ENCODE measurements at regions not wholly inside any gene's neighbourhood (a gene's known extent, or its start where the extent isn't known, plus 50 kb on each side); places are given as distances from the start of the nearest gene placed in this dataset.

GRCh38 chr12:53887006-53887405 is 51.6 kb upstream of the HOXC13 start:
- H3K4me2 ChIP-seq (ENCODE audit: insufficient read depth in 1 of 2, low read depth in 2 of 2, low read length in 2 of 2) = no peak overlapping the region
- no peak overlapping the region for H3K27ac ChIP-seq (ENCODE audit: low read depth, low read length)
- no peak overlapping the region for H4K91ac ChIP-seq (replicated peaks; ENCODE audit: insufficient read length, low read length)
- H2AFZ ChIP-seq (ENCODE audit: low read length) = no peak overlapping the region
- ChIA-PET CTCF (ENCODE audit: partially characterized antibody) (interaction anchor here (0.6 to 2.0 kb wide), 4 partner anchors 14 to 95 kb away, joined by 3 to 4 read pairs (median 4); no protein-coding TSS in a partner anchor), POLR2A (ENCODE audit: partially characterized antibody) (no interaction called here)
- WGBS, 2 experiments (ENCODE audit: extremely low coverage in 1 of 2, insufficient coverage in 1 of 2, insufficient read length in 1 of 2, insufficient replicate concordance in 2 of 2, low coverage in 1 of 2, low lambda C conversion rate in 2 of 2, missing lambda C conversion rate in 1 of 2) = 85% methylated on average over 3 of the region's 3 CpGs; no CpG with 5 or more reads in 1 of the 2 experiments
- H4K8ac ChIP-seq (ENCODE audit: extremely low read depth, insufficient read depth, low read length) = no peak overlapping the region
- no peaks in the 10 kb centered on the region for H4K20me1 ChIP-seq (replicated peaks in 1 of 2; ENCODE audit: control insufficient read depth in 1 of 2, insufficient read depth in 2 of 2, low read length in 2 of 2)
- H2BK20ac ChIP-seq (ENCODE audit: low read length) = no peak overlapping the region
- no peaks in the 10 kb centered on the region for H3K36me3 ChIP-seq (ENCODE audit: control insufficient read depth in 2 of 4, insufficient read depth in 4 of 4, low read length in 3 of 4)
- peaks cover 0 to 1% (median 0%) of the 10 kb centered on the region in 4 experiments; a peak in 3 of 7 replicates for H3K27me3 ChIP-seq (replicated peaks in 1 of 4; ENCODE audit: control insufficient read depth in 3 of 4, extremely low read depth in 1 of 4, insufficient read depth in 3 of 4, low read length in 3 of 4)
- no peak overlapping the region for H3K23ac ChIP-seq (ENCODE audit: insufficient read length)
- H3K4ac ChIP-seq (replicated peaks; ENCODE audit: insufficient read length, low read depth, low read length) = no peak overlapping the region
- H3K79me2 ChIP-seq (ENCODE audit: control insufficient read depth in 1 of 2, insufficient read depth in 2 of 2, low read length in 2 of 2) = no peaks in the 10 kb centered on the region
- H2AK5ac ChIP-seq (ENCODE audit: low read depth, low read length) = no peak overlapping the region
- no peak overlapping the region for H2BK15ac ChIP-seq (ENCODE audit: low read length)
- no peaks in the 10 kb centered on the region; the same call in 1 of the 2 replicates for H3K23me2 ChIP-seq (ENCODE audit: low read depth, low read length)
- H2BK12ac ChIP-seq (ENCODE audit: low read depth, low read length) = no peak overlapping the region
- H3K9me3 ChIP-seq (ENCODE audit: insufficient read depth in 2 of 2, low read depth in 1 of 2, low read length in 1 of 2) = no peaks in the 10 kb centered on the region
- no peak for FAIRE-seq
- H3K4me1 ChIP-seq (replicated peaks in 1 of 4; ENCODE audit: control insufficient read depth in 3 of 4, insufficient read depth in 4 of 4, low read length in 3 of 4) = no peaks in the 10 kb centered on the region
- no peak overlapping the region for H3K18ac ChIP-seq (ENCODE audit: extremely low read depth, low read length)
- no peak overlapping the region for H3K9ac ChIP-seq (replicated peaks in 1 of 4; ENCODE audit: extremely low read depth in 1 of 4, low read depth in 3 of 4, low read length in 3 of 4)
- no peak for DNase-seq (ENCODE audit: low read depth in 1 of 2, low spot score in 2 of 2)
- H4K5ac ChIP-seq (ENCODE audit: insufficient read length, low read depth, low read length) = no peak overlapping the region
- H3K4me3 ChIP-seq (ENCODE audit: extremely low read depth in 1 of 4, insufficient read depth in 2 of 4, low read depth in 3 of 4, low read length in 4 of 4) = no peak overlapping the region
- H3K79me1 ChIP-seq (ENCODE audit: low read depth, low read length) = no peaks in the 10 kb centered on the region
- H2BK5ac ChIP-seq (ENCODE audit: low read depth, low read length) = no peak overlapping the region
- no peak overlapping the region for H3K56ac ChIP-seq (replicated peaks; ENCODE audit: insufficient read length, low read depth, low read length)
- H2BK120ac ChIP-seq (replicated peaks; ENCODE audit: low read depth, low read length) = no peak overlapping the region
- no peak overlapping the region for H3K14ac ChIP-seq (ENCODE audit: insufficient read length)
- TF ChIP-seq TCF12 (IDR thresholded peaks at IDR 0.05; ENCODE audit: low read depth, low read length) = no peak

Measured in H1 (cell line).